Heart left ventricle (tissue), 13 donors: ENCODE measurements at regions not wholly inside any gene's neighbourhood (a gene's known extent, or its start where the extent isn't known, plus 50 kb on each side); places are given as distances from the start of the nearest gene placed in this dataset.

Experiments used
- POLR2A ChIP-seq, 2 donors: fragments of 450-650 bp; IDR thresholded peaks; one replicate each; pipeline ENCODE4 v1.6.1; 2017; ENCODE audit warnings: antibody characterized with exemption in 2 of 2, mild to moderate bottlenecking in 2 of 2, moderate library complexity in 2 of 2
- TF ChIP-seq, protein P1 (sequence below), 12 donors: fragments of 200-600 bp; sonication (generic) in 4 of 12; IDR thresholded peaks; one replicate each; pipeline versions ENCODE4 v1.5.0 to v1.8.0; 2018 to 2022; ENCODE audit warnings: antibody characterized with exemption in 12 of 12, mild to moderate bottlenecking in 5 of 12
- donor health status: ischemic (EF 13 %, LVEDD 7.1; RV severe dilation, severe dysfunction).
- donor health status: DM: no; HTN: yes; CAD: no.
- donor health status: DM: no; HTN: no; CAD: no.
- donor health status: ischemic (EF 25% LVEDD 6.9; RV normal size, moderate dysfunction).
- donor health status: ischemic (EF 25% LVEDD 5.7; RV mildly dilated, moderate dysfunction).
- donor health status: ischemic (EF 35%, LVEDD 5.7; RV mildly dilated, moderate dysfunction).
- donor health status: nonischemic (EF 11% LVEDD 7.7; RV severe dilation, severe dysfunction).
- donor health status: DM: yes; HTN: yes; CAD: no.
- donor health status: PGD.
- donor health status: ischemic (EF 29% LVEDD 5.4; RV normal size, mild dysfunction).
- donor health status: nonischemic (EF 23%, LVEDD 6.1; RV moderate dilation, normal function).

DNA sequence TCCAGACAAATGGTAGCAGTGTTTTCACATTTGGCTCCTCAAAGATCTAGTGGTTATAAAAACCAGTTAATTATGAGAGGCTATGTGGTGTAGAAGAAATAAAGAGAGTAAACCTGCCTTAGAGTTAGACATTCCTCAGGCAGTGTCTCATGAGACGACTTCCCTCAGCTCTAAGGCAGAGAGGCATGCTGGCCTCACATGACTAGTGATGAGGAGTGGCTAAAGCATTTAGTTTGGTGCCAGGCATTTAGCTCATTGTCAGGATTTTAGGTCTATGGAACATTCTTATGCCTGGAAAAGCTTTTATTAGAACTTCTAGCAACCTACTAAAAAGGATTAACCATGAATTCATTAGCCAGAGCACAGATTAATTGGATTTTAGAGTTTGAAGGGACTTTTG is 90.3 kb downstream of the RPRM start:
- TF ChIP-seq, protein P1, sequence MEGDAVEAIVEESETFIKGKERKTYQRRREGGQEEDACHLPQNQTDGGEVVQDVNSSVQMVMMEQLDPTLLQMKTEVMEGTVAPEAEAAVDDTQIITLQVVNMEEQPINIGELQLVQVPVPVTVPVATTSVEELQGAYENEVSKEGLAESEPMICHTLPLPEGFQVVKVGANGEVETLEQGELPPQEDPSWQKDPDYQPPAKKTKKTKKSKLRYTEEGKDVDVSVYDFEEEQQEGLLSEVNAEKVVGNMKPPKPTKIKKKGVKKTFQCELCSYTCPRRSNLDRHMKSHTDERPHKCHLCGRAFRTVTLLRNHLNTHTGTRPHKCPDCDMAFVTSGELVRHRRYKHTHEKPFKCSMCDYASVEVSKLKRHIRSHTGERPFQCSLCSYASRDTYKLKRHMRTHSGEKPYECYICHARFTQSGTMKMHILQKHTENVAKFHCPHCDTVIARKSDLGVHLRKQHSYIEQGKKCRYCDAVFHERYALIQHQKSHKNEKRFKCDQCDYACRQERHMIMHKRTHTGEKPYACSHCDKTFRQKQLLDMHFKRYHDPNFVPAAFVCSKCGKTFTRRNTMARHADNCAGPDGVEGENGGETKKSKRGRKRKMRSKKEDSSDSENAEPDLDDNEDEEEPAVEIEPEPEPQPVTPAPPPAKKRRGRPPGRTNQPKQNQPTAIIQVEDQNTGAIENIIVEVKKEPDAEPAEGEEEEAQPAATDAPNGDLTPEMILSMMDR (IDR thresholded peaks at IDR 0.05): no peak
- TF ChIP-seq POLR2A (IDR thresholded peaks at IDR 0.05): no peak
